ENCODE measurements at regions not wholly inside any gene's neighbourhood (a gene's known extent, or its start where the extent isn't known, plus 50 kb on each side); places are given as distances from the start of the nearest gene placed in this dataset.
A peak's percentile ranks its signal among the peaks of the same experiment; 100 is the strongest.

DNA sequence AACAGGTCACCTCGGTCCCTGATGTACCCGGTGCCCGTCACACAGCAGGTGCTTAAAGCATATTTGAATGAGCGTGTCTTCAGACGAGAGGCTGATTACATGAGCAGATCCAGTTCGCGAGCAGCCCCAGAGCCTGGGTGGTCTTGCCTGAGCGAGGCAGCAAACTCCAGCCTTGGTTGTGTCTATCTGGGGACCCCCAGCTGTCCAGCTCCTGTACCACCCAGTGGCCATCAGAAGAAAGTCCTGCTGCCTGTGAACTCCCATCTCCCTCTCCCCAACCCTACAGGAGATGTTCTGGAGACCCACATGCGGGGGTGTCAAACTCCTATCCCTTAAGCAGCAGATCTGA is 174.2 kb downstream of the PHETA1 start:
- DNase-seq = no peak

DNA sequence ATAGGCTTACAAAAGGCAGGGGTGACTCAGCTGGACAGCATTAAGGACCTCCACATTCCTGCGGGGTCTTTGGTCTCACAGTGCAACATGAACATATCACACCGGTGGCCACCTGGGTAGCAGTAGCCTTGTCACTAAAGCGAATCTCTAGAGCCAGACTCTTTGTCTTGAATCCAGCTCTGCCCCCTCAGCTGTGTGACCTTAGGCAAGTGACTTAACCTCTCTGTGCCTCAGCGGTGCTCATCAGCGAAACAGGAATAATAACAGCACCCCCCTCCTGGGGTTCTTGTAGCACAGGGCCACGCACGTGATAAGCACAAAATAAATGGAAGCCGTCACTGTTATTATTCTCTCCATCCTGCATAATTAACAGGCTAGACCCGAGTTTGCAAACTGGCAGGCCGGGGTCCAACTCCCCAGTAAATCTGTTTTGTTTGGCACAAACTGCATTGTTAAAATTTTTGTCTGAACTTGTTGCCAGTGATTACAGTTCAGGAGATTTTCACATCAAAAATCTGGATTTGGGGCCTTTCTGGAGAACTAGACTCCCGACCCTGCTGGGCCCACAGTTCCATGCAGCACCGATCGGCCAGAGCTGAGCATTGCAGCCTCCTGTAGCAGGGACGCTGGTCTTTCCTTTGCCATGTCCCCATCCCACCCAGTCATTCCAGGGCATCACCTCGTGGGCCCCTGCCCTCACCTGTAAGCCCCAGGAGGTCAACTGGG is 174.8 kb downstream of the PHETA1 start:
- DNase-seq = no peak

DNA sequence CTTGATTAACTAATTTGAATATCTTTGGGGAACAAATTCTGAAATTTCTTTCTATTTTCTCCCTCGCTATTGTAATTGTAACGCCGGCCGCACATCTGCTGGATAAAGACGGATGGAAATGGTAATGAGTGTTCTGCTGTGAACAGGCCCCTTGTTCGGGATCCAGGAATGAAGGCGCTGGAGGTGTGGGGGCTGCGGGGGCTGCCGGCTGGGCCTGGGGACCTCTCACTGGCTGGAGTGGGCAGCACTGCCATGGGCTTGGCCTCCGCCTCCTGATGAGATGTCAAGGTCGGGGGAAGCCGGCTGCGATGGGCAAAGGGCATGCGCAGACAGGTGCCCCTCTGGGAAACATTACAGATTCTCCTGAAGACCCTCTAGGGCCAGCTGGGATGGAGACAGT is 175.4 kb downstream of the PHETA1 start:
- DNase-seq = no peak

- no peak for DNase-seq
Observed at GRCh38 chr12:111193067-111193466, 175.8 kb downstream of the PHETA1 start.

GRCh38 chr12:111192647-111193046 is 176.2 kb downstream of the PHETA1 start:
- DNase-seq = no peak

- DNase-seq = no peak
Observed at GRCh38 chr12:111190741-111191526, 178.0 kb downstream of the PHETA1 start.

GRCh38 chr12:111189792-111190191 is 179.1 kb downstream of the PHETA1 start:
- DNase-seq = no peak

- no peak for DNase-seq
Observed at GRCh38 chr12:111188436-111188835, 180.5 kb downstream of the PHETA1 start.

DNA sequence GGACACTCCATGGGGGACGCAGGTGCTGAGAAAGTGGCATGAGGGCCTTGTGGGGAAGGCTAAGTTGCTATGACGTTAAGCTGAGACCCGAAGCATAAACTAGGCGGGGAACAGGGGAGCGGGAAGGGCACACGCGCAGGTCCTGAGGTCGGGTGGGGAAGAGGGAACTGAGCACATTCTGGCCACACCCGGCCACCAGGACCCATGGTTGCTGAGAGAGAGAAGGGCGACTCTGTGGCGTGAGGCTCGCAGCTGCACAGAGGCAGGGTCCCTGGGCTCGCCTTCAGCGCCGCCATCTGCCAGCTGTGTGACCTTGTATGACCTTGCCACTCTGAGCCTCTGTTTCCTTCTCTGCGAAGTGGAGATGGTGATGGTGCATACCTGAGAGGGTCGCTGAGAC is 182.5 kb downstream of the PHETA1 start:
- DNase-seq = no peak

DNA sequence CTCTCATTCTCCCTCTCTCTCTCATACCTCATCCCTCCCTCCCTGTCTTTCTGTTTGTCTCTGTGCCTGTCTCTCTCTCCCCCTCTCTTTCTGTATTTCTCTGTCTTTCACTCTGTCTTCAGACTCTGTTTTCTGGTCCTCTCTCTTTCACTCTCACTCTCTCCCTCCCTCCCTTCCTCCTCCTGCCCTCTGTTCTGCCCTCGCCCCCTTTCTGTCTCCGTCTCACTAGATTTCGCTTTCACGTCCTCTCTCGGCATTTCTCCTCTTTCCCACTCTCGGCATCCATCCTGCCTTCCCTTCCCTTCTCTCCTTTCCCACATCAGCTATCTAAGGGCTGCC is 183.0 kb downstream of the PHETA1 start:
- DNase-seq = no peak

DNA sequence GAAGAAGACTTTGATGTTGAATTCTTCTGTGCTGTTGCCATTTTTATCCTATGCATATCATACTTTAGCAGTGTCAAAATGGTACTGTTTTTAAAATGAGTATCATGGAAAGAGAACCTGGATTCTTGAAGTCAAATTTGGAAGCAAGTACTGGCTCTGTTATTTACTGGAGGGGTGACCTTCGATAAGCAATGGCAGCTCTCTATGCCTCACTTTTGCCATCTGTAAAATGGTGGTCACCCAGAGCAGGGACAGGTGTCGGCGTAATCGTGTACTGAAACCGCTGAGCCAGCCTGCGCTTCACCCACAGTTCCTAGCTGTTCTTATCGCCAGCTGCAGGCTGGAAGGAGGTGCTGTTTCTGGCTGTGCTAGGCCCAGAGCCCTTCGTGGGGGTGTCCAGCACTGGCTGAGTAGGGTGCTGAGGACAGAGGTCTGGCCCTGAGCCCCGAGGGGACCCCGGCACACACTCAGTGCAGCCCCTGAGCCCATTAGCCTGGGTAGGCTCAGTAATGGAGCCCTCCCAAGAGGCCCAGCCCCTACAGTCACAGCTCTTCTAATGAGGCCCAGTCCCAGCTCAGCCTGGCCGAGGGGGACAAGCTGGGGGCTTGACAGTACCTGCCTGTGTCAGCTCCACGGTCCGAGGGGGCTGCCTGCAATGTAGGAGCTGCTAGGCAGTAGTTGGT is 183.5 kb downstream of the PHETA1 start:
- no peak for DNase-seq

DNA sequence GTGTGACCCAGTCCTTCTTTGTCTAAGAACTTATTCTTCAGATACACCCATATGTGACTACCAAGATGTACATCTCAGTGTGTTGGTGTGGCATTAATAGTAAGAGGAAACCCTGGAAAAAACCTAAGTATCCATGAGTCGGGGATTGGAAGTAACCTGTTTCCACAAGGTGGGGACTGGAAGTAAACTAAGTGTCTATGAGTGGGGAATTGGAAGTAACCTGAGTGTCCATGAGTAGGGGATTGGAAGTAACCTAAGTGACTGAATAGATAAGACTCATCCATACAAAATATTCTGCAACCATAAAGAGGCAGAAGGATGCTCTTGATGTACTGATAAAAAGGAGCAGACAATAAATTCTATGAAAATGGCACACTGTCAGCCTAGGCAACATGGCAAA is 184.7 kb downstream of the PHETA1 start:
- no peak for DNase-seq

DNA sequence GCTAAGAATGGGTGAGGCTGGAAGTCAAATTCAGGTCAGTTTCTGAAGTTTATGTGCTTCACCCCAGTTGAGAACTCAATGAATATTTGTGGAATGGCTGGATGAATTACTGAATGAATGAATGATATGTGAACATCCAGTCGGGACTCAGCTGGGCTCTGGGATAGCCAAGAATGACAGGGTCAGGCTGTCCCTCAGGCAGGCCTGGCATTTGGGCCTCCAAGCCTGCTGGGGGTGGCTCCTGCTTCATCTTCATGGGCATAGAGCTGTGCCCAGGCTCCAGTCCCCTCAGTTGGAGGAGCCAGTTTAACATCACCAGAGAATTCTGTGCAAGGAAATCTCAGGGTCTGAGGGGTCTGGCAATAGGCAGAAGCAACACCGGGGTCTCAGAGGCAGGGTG is 185.8 kb downstream of the PHETA1 start:
- DNase-seq = no peak

- no peak for DNase-seq
Observed at GRCh38 chr12:111182382-111182781, 186.5 kb downstream of the PHETA1 start.

DNA sequence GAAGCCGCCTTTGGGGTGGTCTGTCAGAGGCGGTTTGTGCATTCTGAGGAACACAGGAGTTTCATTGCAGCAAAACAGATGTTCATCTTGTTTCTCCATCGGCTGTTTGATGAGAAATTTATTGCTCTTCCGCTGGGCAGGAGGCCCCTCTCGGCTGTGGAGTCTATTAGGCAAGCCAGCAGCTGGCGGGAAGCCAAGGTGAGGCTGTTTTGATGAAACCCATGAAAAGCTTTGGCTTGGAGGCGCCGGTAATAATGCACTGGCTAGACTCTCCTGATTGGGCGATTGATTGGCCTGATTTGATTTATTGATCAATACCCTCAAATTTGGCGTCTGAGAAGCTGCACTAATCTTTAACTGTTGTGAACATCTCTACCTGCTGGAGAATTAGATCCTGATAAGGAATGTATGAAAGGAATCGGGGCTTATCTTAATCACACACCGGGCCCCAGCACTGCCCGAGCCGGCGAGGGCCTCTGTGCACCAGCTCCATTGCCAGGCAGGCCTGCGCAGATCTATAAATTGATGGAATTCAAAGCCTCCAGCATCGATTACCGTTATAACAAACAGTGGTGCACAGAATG is 187.7 kb downstream of the PHETA1 start:
- peak; percentile 7 to 10 for DNase-seq

GRCh38 chr12:111180426-111181142 is 188.3 kb downstream of the PHETA1 start:
- no peak for DNase-seq

GRCh38 chr12:111178181-111179081 is 190.5 kb downstream of the PHETA1 start:
- no peak for DNase-seq

DNA sequence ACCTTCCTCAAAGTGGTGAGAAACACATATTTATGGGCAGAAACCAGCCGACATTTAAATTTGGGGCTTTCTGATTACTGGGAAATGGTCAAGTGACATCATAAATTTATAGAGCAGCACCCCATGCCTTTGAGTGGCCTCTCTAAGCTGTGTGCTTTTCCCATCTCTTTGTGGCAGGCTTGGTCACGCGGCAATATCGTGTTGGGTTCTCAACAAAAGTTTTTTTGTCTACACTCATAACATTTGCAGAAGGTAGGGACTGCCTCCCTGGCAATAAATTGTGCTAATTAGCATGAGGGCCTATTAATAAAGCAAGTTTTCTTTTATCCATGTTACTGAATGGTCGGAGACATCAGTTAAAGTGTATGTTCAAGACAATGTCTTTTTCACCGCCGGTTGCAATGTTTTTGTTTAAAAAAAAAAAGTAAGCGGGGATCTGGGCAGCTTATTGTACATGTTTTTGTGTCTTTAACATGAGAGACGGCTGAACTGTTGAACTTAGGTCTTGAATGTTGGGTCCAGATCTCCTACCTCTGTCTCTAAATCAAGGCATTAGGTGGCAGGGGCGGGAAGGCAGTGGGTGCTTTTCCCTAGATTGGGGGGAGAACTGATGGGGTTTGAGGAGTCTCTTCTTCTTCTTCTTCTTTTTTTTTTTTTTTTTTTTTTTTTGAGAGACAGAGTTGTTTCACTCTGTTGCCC is 193.3 kb downstream of the PHETA1 start:
- DNase-seq = no peak

GRCh38 chr12:111174961-111175345 is 193.9 kb downstream of the PHETA1 start:
- no peak for DNase-seq

DNA sequence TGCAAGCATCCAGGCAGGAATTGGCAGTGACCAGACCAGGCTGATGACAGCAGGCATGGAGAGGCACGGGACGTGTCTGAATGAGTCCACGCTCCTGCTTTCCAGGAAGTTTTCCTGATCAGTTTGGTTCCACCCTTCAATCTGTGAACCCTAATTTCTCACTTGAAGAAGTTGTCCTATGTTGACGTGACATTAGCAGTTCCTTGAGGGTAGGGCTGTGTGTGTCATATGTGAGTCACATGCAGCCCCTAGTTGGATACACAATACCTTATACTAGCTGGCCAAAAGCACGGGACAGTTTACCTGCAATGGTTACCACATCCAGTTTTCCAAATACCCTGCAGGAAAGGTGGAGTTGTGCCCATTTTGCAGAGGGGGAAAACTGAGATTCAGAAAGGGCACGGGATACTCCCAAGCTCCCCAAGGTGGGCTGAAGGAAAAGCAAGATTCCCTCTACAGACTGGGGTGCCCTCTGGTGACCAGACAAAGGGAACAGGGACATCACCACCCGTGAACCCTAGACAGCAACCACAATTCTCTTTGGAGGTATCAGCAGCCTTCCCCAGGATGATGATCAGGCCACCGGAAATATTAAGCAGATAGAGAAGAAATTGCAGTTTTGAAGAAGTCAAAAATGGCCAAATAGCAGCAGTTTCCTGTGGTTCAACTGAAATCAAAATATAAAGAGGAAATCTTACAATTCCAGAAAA is 194.5 kb downstream of the PHETA1 start:
- peak in 1 of 2 donors; percentile 6 for DNase-seq

- no peak for DNase-seq
Observed at GRCh38 chr12:111173836-111174235, 195.1 kb downstream of the PHETA1 start.

All from bone marrow (tissue), 2 donors.